Dendritic cell treated with granulocyte-macrophage colony-stimulating factor and Interleukin-4, amounts not matched to agents 40 ng/mL and 50 ng/mL, for 4 days (primary cell): ENCODE measurements at regions not wholly inside any gene's neighbourhood (a gene's known extent, or its start where the extent isn't known, plus 50 kb on each side); places are given as distances from the start of the nearest gene placed in this dataset.

Experiments
- H3K27ac Mint-ChIP-seq: one replicate; pipeline ENCODE4 v1.8.0; 2022; ENCODE audit warnings: mild to moderate bottlenecking, mixed read lengths
- H3K27me3 Mint-ChIP-seq: one replicate; pipeline ENCODE4 v1.8.0; 2022; ENCODE audit warnings: mild to moderate bottlenecking, mixed read lengths
- H3K36me3 Mint-ChIP-seq: one replicate; pipeline ENCODE4 v1.8.0; 2022; ENCODE audit warnings: low read depth, mixed read lengths
- H3K4me1 Mint-ChIP-seq: one replicate; pipeline ENCODE4 v1.8.0; 2022; ENCODE audit warnings: low read depth, mixed read lengths
- H3K4me3 Mint-ChIP-seq: one replicate; pipeline ENCODE4 v1.8.0; 2022; ENCODE audit warnings: mild to moderate bottlenecking, moderate library complexity, mixed read lengths
- H3K9me3 Mint-ChIP-seq: one replicate; pipeline ENCODE4 v1.8.0; 2022; ENCODE audit warnings: mixed read lengths
- intact Hi-C: fragments of 100-400 bp; cut with micrococcal nuclease; formaldehyde crosslinking; loops from one replicate; pipeline ENCODE4 v1.15.0; 2022

- no peak overlapping the region for H3K27ac Mint-ChIP-seq
- H3K36me3 Mint-ChIP-seq = no peaks in the 10 kb centered on the region
- no peaks in the 10 kb centered on the region for H3K27me3 Mint-ChIP-seq
- H3K4me3 Mint-ChIP-seq = no peak overlapping the region
- H3K9me3 Mint-ChIP-seq = peaks cover 33% of the 10 kb centered on the region
- intact Hi-C loops = no loop called here
- H3K4me1 Mint-ChIP-seq = no peaks in the 10 kb centered on the region
Measured at GRCh38 chr5:27503813-27504212, 465.4 kb upstream of the CDH9 start.

GRCh38 chr5:27502236-27502635 is 463.9 kb upstream of the CDH9 start:
- H3K4me3 Mint-ChIP-seq = no peak overlapping the region
- no peak overlapping the region for H3K27ac Mint-ChIP-seq
- no peaks in the 10 kb centered on the region for H3K27me3 Mint-ChIP-seq
- H3K36me3 Mint-ChIP-seq = no peaks in the 10 kb centered on the region
- no peaks in the 10 kb centered on the region for H3K4me1 Mint-ChIP-seq
- intact Hi-C loops = no loop called here
- H3K9me3 Mint-ChIP-seq = peaks cover 34% of the 10 kb centered on the region

GRCh38 chr5:27497491-27497890 is 459.1 kb upstream of the CDH9 start:
- Mint-ChIP-seq H3K4me1 (no peaks in the 10 kb centered on the region), H3K27ac (no peak overlapping the region), H3K36me3 (no peaks in the 10 kb centered on the region), H3K4me3 (no peak overlapping the region), H3K27me3 (no peaks in the 10 kb centered on the region), H3K9me3 (peaks cover 39% of the 10 kb centered on the region)
- intact Hi-C loops = no loop called here

- Mint-ChIP-seq H3K4me1 (no peaks in the 10 kb centered on the region), H3K27me3 (no peaks in the 10 kb centered on the region), H3K27ac (no peak overlapping the region), H3K9me3 (peaks cover 35% of the 10 kb centered on the region), H3K4me3 (no peak overlapping the region), H3K36me3 (no peaks in the 10 kb centered on the region)
- intact Hi-C loops = no loop called here
Measured at GRCh38 chr5:27494887-27495286, 456.5 kb upstream of the CDH9 start.

- H3K27ac Mint-ChIP-seq = no peak overlapping the region
- intact Hi-C loops = no loop called here
- H3K4me3 Mint-ChIP-seq = no peak overlapping the region
- no peaks in the 10 kb centered on the region for H3K36me3 Mint-ChIP-seq
- peaks cover 38% of the 10 kb centered on the region for H3K9me3 Mint-ChIP-seq
- H3K4me1 Mint-ChIP-seq = no peaks in the 10 kb centered on the region
- no peaks in the 10 kb centered on the region for H3K27me3 Mint-ChIP-seq
Measured at GRCh38 chr5:27491746-27492439, 453.5 kb upstream of the CDH9 start.

- Mint-ChIP-seq H3K27ac (no peak overlapping the region), H3K36me3 (no peaks in the 10 kb centered on the region), H3K4me1 (no peaks in the 10 kb centered on the region), H3K4me3 (no peak overlapping the region), H3K27me3 (no peaks in the 10 kb centered on the region), H3K9me3 (peaks cover 34% of the 10 kb centered on the region)
- intact Hi-C loops = no loop called here
Measured at GRCh38 chr5:27491047-27491446, 452.7 kb upstream of the CDH9 start.

GRCh38 chr5:27489701-27490100 is 451.3 kb upstream of the CDH9 start:
- Mint-ChIP-seq H3K4me3 (no peak overlapping the region), H3K4me1 (no peaks in the 10 kb centered on the region), H3K27ac (no peak overlapping the region), H3K36me3 (no peaks in the 10 kb centered on the region), H3K27me3 (no peaks in the 10 kb centered on the region), H3K9me3 (peaks cover 44% of the 10 kb centered on the region)
- intact Hi-C loops = no loop called here

GRCh38 chr5:27482663-27483062 is 444.3 kb upstream of the CDH9 start:
- H3K27me3 Mint-ChIP-seq = no peaks in the 10 kb centered on the region
- intact Hi-C loops = no loop called here
- H3K4me3 Mint-ChIP-seq = no peak overlapping the region
- no peaks in the 10 kb centered on the region for H3K36me3 Mint-ChIP-seq
- peaks cover 17% of the 10 kb centered on the region for H3K9me3 Mint-ChIP-seq
- H3K27ac Mint-ChIP-seq = no peak overlapping the region
- H3K4me1 Mint-ChIP-seq = no peaks in the 10 kb centered on the region

GRCh38 chr5:27479859-27480258 is 441.5 kb upstream of the CDH9 start:
- intact Hi-C loops = no loop called here
- Mint-ChIP-seq H3K36me3 (no peaks in the 10 kb centered on the region), H3K27me3 (no peaks in the 10 kb centered on the region), H3K9me3 (peaks cover 27% of the 10 kb centered on the region), H3K4me3 (no peak overlapping the region), H3K4me1 (no peaks in the 10 kb centered on the region), H3K27ac (no peak overlapping the region)

GRCh38 chr5:27477550-27477949 is 439.2 kb upstream of the CDH9 start:
- H3K9me3 Mint-ChIP-seq = peaks cover 30% of the 10 kb centered on the region
- no peaks in the 10 kb centered on the region for H3K4me1 Mint-ChIP-seq
- no peaks in the 10 kb centered on the region for H3K36me3 Mint-ChIP-seq
- no peaks in the 10 kb centered on the region for H3K27me3 Mint-ChIP-seq
- intact Hi-C loops = no loop called here
- no peak overlapping the region for H3K27ac Mint-ChIP-seq
- H3K4me3 Mint-ChIP-seq = no peak overlapping the region

GRCh38 chr5:27476356-27476988 is 438.1 kb upstream of the CDH9 start:
- H3K4me3 Mint-ChIP-seq = no peak overlapping the region
- H3K4me1 Mint-ChIP-seq = no peaks in the 10 kb centered on the region
- no peak overlapping the region for H3K27ac Mint-ChIP-seq
- no peaks in the 10 kb centered on the region for H3K27me3 Mint-ChIP-seq
- intact Hi-C loops = no loop called here
- H3K36me3 Mint-ChIP-seq = no peaks in the 10 kb centered on the region
- H3K9me3 Mint-ChIP-seq = peaks cover 36% of the 10 kb centered on the region

GRCh38 chr5:27475063-27475462 is 436.7 kb upstream of the CDH9 start:
- Mint-ChIP-seq H3K4me3 (no peak overlapping the region), H3K9me3 (peaks cover 36% of the 10 kb centered on the region), H3K4me1 (no peaks in the 10 kb centered on the region), H3K36me3 (no peaks in the 10 kb centered on the region), H3K27ac (no peak overlapping the region), H3K27me3 (no peaks in the 10 kb centered on the region)
- intact Hi-C loops = no loop called here

- peaks cover 36% of the 10 kb centered on the region for H3K9me3 Mint-ChIP-seq
- no peak overlapping the region for H3K4me3 Mint-ChIP-seq
- no peaks in the 10 kb centered on the region for H3K36me3 Mint-ChIP-seq
- intact Hi-C loops = no loop called here
- no peak overlapping the region for H3K27ac Mint-ChIP-seq
- H3K27me3 Mint-ChIP-seq = no peaks in the 10 kb centered on the region
- H3K4me1 Mint-ChIP-seq = no peaks in the 10 kb centered on the region
Measured at GRCh38 chr5:27474395-27474794, 436.0 kb upstream of the CDH9 start.

- H3K27ac Mint-ChIP-seq = no peak overlapping the region
Measured at GRCh38 chr5:27474047-27474309, 435.6 kb upstream of the CDH9 start.

More at GRCh38 chr5:27474047-27474309, 435.6 kb upstream of the CDH9 start:
- Mint-ChIP-seq H3K9me3 (peaks cover 36% of the 10 kb centered on the region), H3K27me3 (no peaks in the 10 kb centered on the region), H3K4me1 (no peaks in the 10 kb centered on the region), H3K36me3 (no peaks in the 10 kb centered on the region), H3K4me3 (no peak overlapping the region)
- intact Hi-C loops = no loop called here
